GM12891 (cell line): ENCODE measurements at regions not wholly inside any gene's neighbourhood (a gene's known extent, or its start where the extent isn't known, plus 50 kb on each side); places are given as distances from the start of the nearest gene placed in this dataset.

ENCODE experiments used
- DNase-seq: peaks from one replicate; pipeline ENCODE4 v3.0.0; 2011; ENCODE audit warnings: low spot score; ENCODE audit not compliant: insufficient read length
- FAIRE-seq: peaks from 2 replicates; lab custom pipeline; 2011; peaks lifted over from hg19 to GRCh38; lab: Jason Lieb, UNC
- PAX5 ChIP-seq: IDR thresholded peaks from 2 replicates; pipeline ENCODE4 v1.6.1; 2011; ENCODE audit warnings: low read length, moderate library complexity, mild to moderate bottlenecking; ENCODE audit not compliant: insufficient read depth, severe bottlenecking
- POLR2A ChIP-seq: IDR thresholded peaks from 2 replicates; pipeline ENCODE4 v1.6.1; 2011; ENCODE audit warnings: low read depth, low read length, control low read depth
- POLR2AphosphoS5 ChIP-seq: IDR thresholded peaks from 2 replicates; pipeline ENCODE4 v1.6.1; 2011; ENCODE audit warnings: low read depth, low read length, control low read depth
- POU2F2 ChIP-seq: IDR thresholded peaks from 2 replicates; pipeline ENCODE4 v1.6.1; 2011; ENCODE audit warnings: low read depth, mild to moderate bottlenecking, control low read depth, low read length, moderate library complexity
- SPI1 ChIP-seq: IDR thresholded peaks from 2 replicates; pipeline ENCODE4 v1.6.1; 2011; ENCODE audit warnings: low read depth, low read length, control low read depth
- TAF1 ChIP-seq: IDR thresholded peaks from 2 replicates; pipeline ENCODE4 v1.6.1; 2011; ENCODE audit warnings: low read depth, low read length, control low read depth

DNA sequence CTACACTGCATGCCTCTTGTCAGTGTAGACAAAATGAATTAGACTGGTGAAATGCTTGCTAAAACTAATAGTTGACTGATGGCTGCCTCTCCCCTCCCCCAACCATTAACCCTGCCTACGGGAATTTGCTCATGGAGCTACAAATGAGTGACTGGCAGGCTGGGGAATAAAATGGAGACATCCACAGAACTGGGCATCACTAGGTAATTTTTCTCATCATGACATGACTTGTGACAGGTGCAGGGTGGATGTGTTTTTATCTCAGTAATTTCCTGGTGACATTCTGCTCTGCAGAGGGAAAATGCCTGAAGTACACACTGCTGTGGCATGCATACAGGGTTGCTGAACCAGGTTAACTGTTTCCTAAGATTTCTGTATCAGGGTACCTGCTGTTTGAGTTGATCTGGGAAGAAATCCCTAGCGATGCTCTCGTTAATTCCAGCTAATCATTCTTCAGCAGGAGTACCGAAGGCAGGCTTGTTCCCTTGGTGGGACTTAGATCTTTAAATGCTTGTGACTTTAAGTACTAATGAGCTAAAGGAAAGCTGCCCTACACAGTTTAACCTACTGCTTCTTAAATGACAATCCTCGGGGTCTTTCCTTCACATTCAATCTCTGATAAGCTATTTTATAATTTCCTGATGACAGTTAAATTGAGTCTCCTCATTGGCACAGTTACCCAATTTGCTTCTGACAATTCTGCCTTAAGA, 376.3 kb upstream of the LCORL start:
- FAIRE-seq (no peak), DNase-seq (no peak)
- TF ChIP-seq POLR2AphosphoS5 (no peak), POU2F2 (no peak), SPI1 (no peak), TAF1 (no peak), POLR2A (no peak), PAX5 (no peak)

DNA sequence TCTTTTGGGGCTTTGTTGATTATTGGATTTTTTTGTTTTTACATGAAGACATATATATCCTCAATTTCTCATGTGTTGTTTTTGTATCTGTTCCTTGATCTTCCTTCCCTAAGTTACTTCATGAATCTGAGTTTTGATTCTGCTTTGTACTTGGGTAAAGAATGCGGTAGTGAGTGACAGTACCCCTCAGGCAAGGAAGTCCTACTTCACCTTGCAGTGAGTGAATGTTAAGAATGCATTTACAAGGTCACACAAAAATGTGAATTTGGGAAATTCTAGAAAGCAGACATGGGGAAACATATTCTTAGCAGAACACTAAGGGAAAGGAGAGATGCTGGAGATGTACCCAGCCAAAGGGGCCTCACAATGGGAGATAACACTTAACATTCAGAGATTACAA, 373.1 kb upstream of the LCORL start:
- no peak for DNase-seq
- FAIRE-seq, result no peak
- no peak for TF ChIP-seq POU2F2
- no peak for TF ChIP-seq POLR2AphosphoS5

GRCh38 chr4:18391354-18391728, 369.8 kb upstream of the LCORL start:
- TF ChIP-seq POLR2A, result no peak
- TF ChIP-seq TAF1, result no peak
- no peak for TF ChIP-seq POU2F2
- no peak for TF ChIP-seq PAX5
- TF ChIP-seq POLR2AphosphoS5, result no peak
- TF ChIP-seq SPI1, result no peak
- FAIRE-seq, result no peak

DNA sequence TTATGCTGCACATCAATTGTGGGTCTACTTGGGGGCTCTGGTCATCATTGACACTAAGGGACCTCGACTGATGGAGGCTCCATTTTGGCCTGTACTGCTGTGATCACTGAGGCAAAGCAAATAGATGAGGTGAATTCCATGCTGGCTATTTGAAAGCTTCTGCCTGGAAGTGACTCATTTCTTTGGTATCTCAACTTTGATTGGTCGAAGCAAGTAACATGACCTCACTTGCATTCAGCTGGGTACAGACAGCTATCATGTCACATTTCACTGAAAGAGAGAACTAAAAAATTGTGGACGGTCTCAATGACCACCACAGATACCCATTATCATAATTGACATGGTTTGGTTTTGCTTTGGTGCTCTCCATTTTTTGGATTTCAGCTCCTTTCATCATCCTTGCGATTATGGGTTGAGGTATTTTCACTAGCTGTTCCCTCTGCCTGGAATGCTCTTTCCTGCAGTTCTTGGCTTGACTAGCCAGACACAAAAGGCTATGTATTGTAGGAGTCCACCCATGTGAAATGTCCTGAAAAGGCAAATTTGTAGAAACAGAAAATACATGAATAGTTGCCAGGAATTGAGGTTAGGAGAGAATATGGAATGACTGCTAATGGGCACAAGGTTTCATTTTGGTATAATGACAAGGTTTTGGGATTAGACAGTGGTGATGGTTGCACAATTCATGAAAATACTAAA, 369.2 kb upstream of the LCORL start:
- TF ChIP-seq SPI1 (no peak), PAX5 (no peak), POLR2A (no peak), TAF1 (no peak)
- FAIRE-seq, result no peak
- DNase-seq, result no peak

More at GRCh38 chr4:18391354-18391728, 369.8 kb upstream of the LCORL start:
- DNase-seq, result no peak

DNA sequence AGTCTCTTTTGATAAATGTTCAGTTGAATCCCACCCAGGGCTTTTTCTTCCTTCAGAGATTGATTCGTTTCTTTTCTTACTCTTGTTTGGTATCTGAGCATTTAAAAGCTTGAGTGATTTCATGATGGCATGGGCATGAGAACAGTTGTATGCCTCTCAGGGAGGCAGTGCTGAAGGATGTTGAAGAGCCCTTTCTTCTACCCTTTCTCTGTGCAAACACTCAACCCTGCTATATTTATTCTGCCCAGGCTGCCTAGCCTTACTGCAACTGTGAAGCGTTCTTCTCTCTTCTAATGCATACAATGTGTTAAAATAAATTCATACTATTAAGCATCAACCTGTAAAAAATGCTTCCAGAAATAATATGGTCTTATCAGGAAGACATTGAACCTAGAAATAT, 367.6 kb upstream of the LCORL start:
- no peak for FAIRE-seq
- TF ChIP-seq TAF1, result no peak
- no peak for TF ChIP-seq SPI1
- TF ChIP-seq POLR2AphosphoS5, result no peak
- TF ChIP-seq POLR2A, result no peak
- no peak for TF ChIP-seq PAX5
- no peak for TF ChIP-seq POU2F2
- DNase-seq, result no peak

DNA sequence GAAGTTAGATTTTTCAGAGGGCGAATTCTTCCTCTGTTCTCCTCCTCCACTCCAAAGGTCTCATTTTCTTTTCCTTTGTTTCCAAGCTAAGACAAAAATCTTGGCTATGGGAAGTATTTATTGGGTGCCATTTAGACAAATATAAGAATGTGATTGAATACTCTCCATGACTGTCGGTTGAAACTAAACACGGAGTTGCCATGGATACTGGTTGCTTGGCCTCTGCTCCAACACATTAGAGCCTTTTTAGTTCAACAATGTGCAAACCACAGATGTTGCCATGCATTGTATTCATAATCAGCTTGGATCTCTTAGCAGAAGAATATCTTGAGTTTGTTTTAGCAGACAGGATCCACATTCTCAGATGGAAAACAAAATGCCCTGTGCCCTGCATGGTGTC, 366.5 kb upstream of the LCORL start:
- TF ChIP-seq POLR2AphosphoS5 (no peak), PAX5 (no peak), SPI1 (no peak), POU2F2 (no peak), POLR2A (no peak), TAF1 (no peak)
- FAIRE-seq (no peak), DNase-seq (no peak)

DNA sequence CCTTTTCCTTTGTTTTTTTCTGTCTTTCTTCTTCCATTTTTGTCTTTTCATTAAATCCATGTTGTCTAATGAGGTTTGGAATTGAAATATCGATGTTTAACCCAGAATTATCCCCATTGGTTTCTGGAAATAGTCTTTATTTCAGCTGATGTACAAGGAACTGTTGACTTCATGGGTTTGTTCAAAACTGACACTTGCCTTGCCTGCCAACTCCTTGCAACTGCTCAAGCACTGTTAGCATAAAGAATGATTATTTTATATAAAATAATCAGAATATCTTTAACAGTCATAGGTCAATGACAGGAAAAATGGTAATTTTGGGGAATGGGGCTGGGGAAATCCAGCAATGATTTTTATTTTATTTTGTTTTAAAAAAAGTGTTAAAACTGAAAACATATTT, 359.6 kb upstream of the LCORL start:
- TF ChIP-seq POLR2A, result no peak
- no peak for TF ChIP-seq SPI1
- TF ChIP-seq TAF1, result no peak
- no peak for TF ChIP-seq POLR2AphosphoS5
- no peak for TF ChIP-seq PAX5
- TF ChIP-seq POU2F2, result no peak
- FAIRE-seq, result no peak
- no peak for DNase-seq

DNA sequence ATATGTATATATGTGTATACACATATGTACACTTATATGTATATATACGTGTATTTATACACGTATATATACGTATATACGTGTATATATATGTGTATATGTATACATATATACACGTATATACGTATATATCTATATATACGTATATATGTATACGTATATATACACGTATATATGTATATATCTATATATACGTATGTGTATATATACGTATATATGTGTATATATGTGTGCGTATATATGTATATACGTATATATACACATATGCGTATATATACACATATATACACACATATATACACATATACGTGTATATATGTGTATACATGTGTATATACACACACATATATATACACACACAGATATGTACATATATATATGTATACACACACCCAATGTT, 348.0 kb upstream of the LCORL start:
- FAIRE-seq (no peak), DNase-seq (no peak)
- TF ChIP-seq POLR2A (no peak), POU2F2 (no peak), SPI1 (no peak), POLR2AphosphoS5 (no peak), TAF1 (no peak), PAX5 (no peak)

DNA sequence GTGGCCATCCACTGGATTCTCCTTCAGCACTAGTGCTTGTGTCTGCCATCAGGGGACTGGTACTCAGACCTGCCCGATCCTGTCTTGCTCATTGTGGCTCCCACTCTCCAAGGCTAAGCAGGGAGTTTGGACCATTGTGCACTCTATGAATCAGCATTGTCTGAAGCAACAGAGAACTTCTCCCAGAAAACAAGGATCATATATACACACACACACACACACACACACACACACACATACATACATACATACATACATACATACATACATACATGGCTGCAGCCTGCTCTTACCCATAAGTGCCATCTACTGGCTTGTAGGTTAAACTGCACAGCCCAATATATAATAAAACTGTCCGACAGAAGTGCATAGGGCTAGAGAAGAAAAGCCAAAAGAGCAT, 345.3 kb upstream of the LCORL start:
- DNase-seq (no peak), FAIRE-seq (no peak)
- TF ChIP-seq POU2F2, result no peak
- TF ChIP-seq POLR2A, result no peak
- no peak for TF ChIP-seq TAF1
- TF ChIP-seq PAX5, result no peak
- TF ChIP-seq SPI1, result no peak
- TF ChIP-seq POLR2AphosphoS5, result no peak

GRCh38 chr4:18366136-18366535, 344.6 kb upstream of the LCORL start:
- TF ChIP-seq POU2F2 (no peak), POLR2AphosphoS5 (no peak), POLR2A (no peak), TAF1 (no peak), PAX5 (no peak), SPI1 (no peak)
- no peak for DNase-seq
- FAIRE-seq, result no peak
